Breast epithelium (tissue), 3 donors: ENCODE measurements at regions not wholly inside any gene's neighbourhood (a gene's known extent, or its start where the extent isn't known, plus 50 kb on each side); places are given as distances from the start of the nearest gene placed in this dataset.

Experiments used
- POLR2A ChIP-seq: fragments of 450-650 bp; IDR thresholded peaks from one replicate; pipeline ENCODE4 v1.6.1; 2016; ENCODE audit warnings: antibody characterized with exemption, mild to moderate bottlenecking, moderate library complexity
- TF ChIP-seq, protein P1 (sequence below), 3 donors: fragments of 450-650 bp; IDR thresholded peaks; one replicate each; pipeline ENCODE4 v1.5.1; 2016 to 2017; ENCODE audit warnings: antibody characterized with exemption in 3 of 3, mild to moderate bottlenecking in 3 of 3, moderate library complexity in 3 of 3

DNA sequence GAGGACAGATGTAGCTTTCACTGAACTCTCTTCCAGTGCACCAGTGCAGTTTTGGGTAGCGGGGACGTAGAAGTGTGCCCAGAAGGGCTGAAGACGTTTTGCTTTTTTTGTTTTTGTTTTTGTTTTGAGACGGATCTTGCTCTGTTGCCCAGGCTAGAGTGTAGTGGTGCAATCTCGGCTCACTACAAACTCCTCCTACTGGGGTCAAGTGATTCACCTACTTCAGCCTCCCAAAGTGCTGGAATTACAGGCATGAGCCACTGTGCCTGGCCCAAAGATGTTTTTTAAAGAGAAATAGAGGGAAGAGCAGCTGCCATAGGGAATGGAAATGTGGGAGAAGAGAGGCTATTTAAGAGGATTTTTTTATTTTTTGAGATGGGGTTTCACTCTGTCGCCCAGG is 74.4 kb upstream of the ACSL1 start:
- TF ChIP-seq, protein P1, sequence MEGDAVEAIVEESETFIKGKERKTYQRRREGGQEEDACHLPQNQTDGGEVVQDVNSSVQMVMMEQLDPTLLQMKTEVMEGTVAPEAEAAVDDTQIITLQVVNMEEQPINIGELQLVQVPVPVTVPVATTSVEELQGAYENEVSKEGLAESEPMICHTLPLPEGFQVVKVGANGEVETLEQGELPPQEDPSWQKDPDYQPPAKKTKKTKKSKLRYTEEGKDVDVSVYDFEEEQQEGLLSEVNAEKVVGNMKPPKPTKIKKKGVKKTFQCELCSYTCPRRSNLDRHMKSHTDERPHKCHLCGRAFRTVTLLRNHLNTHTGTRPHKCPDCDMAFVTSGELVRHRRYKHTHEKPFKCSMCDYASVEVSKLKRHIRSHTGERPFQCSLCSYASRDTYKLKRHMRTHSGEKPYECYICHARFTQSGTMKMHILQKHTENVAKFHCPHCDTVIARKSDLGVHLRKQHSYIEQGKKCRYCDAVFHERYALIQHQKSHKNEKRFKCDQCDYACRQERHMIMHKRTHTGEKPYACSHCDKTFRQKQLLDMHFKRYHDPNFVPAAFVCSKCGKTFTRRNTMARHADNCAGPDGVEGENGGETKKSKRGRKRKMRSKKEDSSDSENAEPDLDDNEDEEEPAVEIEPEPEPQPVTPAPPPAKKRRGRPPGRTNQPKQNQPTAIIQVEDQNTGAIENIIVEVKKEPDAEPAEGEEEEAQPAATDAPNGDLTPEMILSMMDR (IDR thresholded peaks at IDR 0.05): no peak
- TF ChIP-seq POLR2A: no peak
